ENCODE measurements at regions not wholly inside any gene's neighbourhood (a gene's known extent, or its start where the extent isn't known, plus 50 kb on each side); places are given as distances from the start of the nearest gene placed in this dataset.
"Not testable (repeated sequence)": the region's sequence is repeated elsewhere in the genome, so short reads cannot be mapped to it uniquely, and the experiment has no call there.

DNA sequence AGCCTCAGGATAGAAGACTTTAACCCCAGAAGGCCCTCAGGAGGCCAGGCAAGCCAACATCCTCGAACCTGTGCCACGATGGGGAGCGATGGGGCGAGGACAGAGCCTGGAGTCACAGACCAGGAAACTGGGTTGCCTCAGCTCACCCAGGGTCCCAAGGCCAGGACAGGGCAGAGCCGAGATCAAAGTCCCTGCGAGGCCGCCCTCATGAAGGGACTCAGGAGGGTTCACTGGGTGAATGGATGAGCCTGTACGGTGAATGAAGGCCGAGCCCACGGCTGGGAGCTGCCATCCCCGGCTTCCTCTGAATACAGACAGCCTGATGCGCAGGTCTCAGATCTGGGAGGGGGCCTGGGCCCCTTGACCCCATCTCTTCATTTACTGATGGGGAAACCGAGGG lies 170.1 kb upstream of the FOXD4L5 start:
- TF ChIP-seq CTCF (conservative IDR thresholded peaks at IDR 0.05; ENCODE audit: low read length); EZH2phosphoT487 (IDR thresholded peaks at IDR 0.05; ENCODE audit: borderline replicate concordance, low read depth, low read length): not testable (repeated sequence)

Data from OCI-LY7 (cell line).